Hepatocyte (in vitro differentiated cells): ENCODE measurements at regions not wholly inside any gene's neighbourhood (a gene's known extent, or its start where the extent isn't known, plus 50 kb on each side); places are given as distances from the start of the nearest gene placed in this dataset.

Experiments
- DNase-seq: peaks from one replicate; pipeline ENCODE4 v3.0.0-alpha.2; 2016; ENCODE audit warnings: low spot score
- H2AFZ ChIP-seq: fragments of 200-600 bp; sonication (generic); 2 replicates; pipeline ENCODE4 v1.6.0; 2016; ENCODE audit warnings: antibody characterized with exemption, mild to moderate bottlenecking
- H3K27ac ChIP-seq: fragments of 200-600 bp; sonication (generic); 2 replicates; pipeline ENCODE4 v1.5.1; 2016; ENCODE audit warnings: mild to moderate bottlenecking
- H3K27me3 ChIP-seq: fragments of 200-600 bp; sonication (generic); 2 replicates; pipeline ENCODE4 v1.6.1; 2016
- H3K36me3 ChIP-seq: fragments of 200-600 bp; sonication (generic); replicated peaks from 2 replicates; pipeline ENCODE4 v1.5.1; 2016; ENCODE audit warnings: low read depth; ENCODE audit not compliant: insufficient read depth
- H3K4me1 ChIP-seq: fragments of 200-600 bp; sonication (generic); 2 replicates; pipeline ENCODE4 v1.5.1; 2016; ENCODE audit warnings: mild to moderate bottlenecking, moderate library complexity; ENCODE audit not compliant: insufficient read depth
- H3K4me2 ChIP-seq: fragments of 200-600 bp; sonication (generic); 2 replicates; pipeline ENCODE4 v1.6.0; 2016
- H3K4me3 ChIP-seq: fragments of 200-600 bp; sonication (generic); 2 replicates; pipeline ENCODE4 v1.5.1; 2016; ENCODE audit warnings: mild to moderate bottlenecking
- H3K79me2 ChIP-seq: fragments of 200-600 bp; sonication (generic); 2 replicates; pipeline ENCODE4 v1.6.0; 2017; ENCODE audit warnings: mild to moderate bottlenecking
- H3K9me2 ChIP-seq: fragments of 200-600 bp; sonication (generic); replicated peaks from 2 replicates; pipeline ENCODE4 v1.6.0; 2017; ENCODE audit warnings: mild to moderate bottlenecking; ENCODE audit not compliant: insufficient read depth
- H3K9me3 ChIP-seq: fragments of 200-600 bp; sonication (generic); 2 replicates; pipeline ENCODE4 v1.5.1; 2016; ENCODE audit warnings: low read depth, mild to moderate bottlenecking
- H4K20me1 ChIP-seq: fragments of 200-600 bp; sonication (generic); 2 replicates; pipeline ENCODE4 v1.6.0; 2016; ENCODE audit warnings: mild to moderate bottlenecking; ENCODE audit not compliant: insufficient read depth, poor library complexity, severe bottlenecking
- CTCF ChIP-seq: fragments of 200-600 bp; sonication (generic); IDR thresholded peaks from 2 replicates; pipeline ENCODE4 v1.5.1; 2016; ENCODE audit warnings: antibody characterized with exemption, mild to moderate bottlenecking; ENCODE audit not compliant: poor library complexity
- EZH2 ChIP-seq: fragments of 200-600 bp; sonication (generic); IDR thresholded peaks from 2 replicates; pipeline ENCODE4 v1.6.1; 2016; ENCODE audit warnings: antibody characterized with exemption, mild to moderate bottlenecking, borderline replicate concordance
- EZH2phosphoT487 ChIP-seq: fragments of 200-600 bp; sonication (generic); IDR thresholded peaks from one replicate; pipeline ENCODE4 v1.6.1; 2018; ENCODE audit warnings: antibody characterized with exemption, mild to moderate bottlenecking, low read depth, moderate library complexity; ENCODE audit not compliant: unreplicated experiment, severe bottlenecking
- WGBS: methylation state at CpG from one replicate; pipeline ENCODE4 v1.1.6; 2016; ENCODE audit warnings: low lambda C conversion rate; ENCODE audit errors: missing lambda C conversion rate; 5-methylcytosine and 5-hydroxymethylcytosine counted together

GRCh38 chr3:177692304-177692975 lies 495.2 kb upstream of the TBL1XR1 start:
- Histone ChIP-seq H3K79me2 (no peaks in the 10 kb centered on the region), H3K27me3 (no peaks in the 10 kb centered on the region), H4K20me1 (no peaks in the 10 kb centered on the region), H3K36me3 (no peaks in the 10 kb centered on the region), H2AFZ (no peak overlapping the region), H3K27ac (no peak overlapping the region), H3K4me3 (no peak overlapping the region), H3K4me1 (peaks cover 4% of the 10 kb centered on the region), H3K9me2 (no peaks in the 10 kb centered on the region), H3K9me3 (no peaks in the 10 kb centered on the region), H3K4me2 (no peak overlapping the region)
- no peak for DNase-seq
- TF ChIP-seq EZH2phosphoT487 (no peak), EZH2 (no peak), CTCF (no peak)
- 86% methylated on average over 3 of the region's 3 CpGs for WGBS

GRCh38 chr3:177693616-177694264 lies 496.5 kb upstream of the TBL1XR1 start:
- no peak for DNase-seq
- H3K4me2 ChIP-seq = peak overlapping the region; percentile 4
- peaks cover 4% of the 10 kb centered on the region for H3K4me1 ChIP-seq
- WGBS = 50% methylated on average over 4 of the region's 4 CpGs
- H3K79me2 ChIP-seq = no peaks in the 10 kb centered on the region
- H3K27ac ChIP-seq = peak overlapping the region; percentile 39
- H3K9me2 ChIP-seq = no peaks in the 10 kb centered on the region
- H4K20me1 ChIP-seq = no peaks in the 10 kb centered on the region
- H2AFZ ChIP-seq = no peak overlapping the region
- no peaks in the 10 kb centered on the region for H3K27me3 ChIP-seq
- H3K9me3 ChIP-seq = no peaks in the 10 kb centered on the region
- no peak for TF ChIP-seq EZH2
- no peak for TF ChIP-seq CTCF
- TF ChIP-seq EZH2phosphoT487 = no peak
- no peaks in the 10 kb centered on the region for H3K36me3 ChIP-seq
- H3K4me3 ChIP-seq = no peak overlapping the region

GRCh38 chr3:177694316-177694715 lies 497.0 kb upstream of the TBL1XR1 start:
- H3K4me3 ChIP-seq = no peak overlapping the region
- H2AFZ ChIP-seq = no peak overlapping the region
- no peaks in the 10 kb centered on the region for H4K20me1 ChIP-seq
- TF ChIP-seq CTCF (no peak), EZH2phosphoT487 (no peak)
- H3K27me3 ChIP-seq = no peaks in the 10 kb centered on the region
- H3K36me3 ChIP-seq = no peaks in the 10 kb centered on the region
- H3K9me3 ChIP-seq = no peaks in the 10 kb centered on the region
- H3K9me2 ChIP-seq = no peaks in the 10 kb centered on the region
- peak overlapping the region; percentile 45 for H3K27ac ChIP-seq
- peaks cover 4% of the 10 kb centered on the region for H3K4me1 ChIP-seq
- H3K4me2 ChIP-seq = no peak overlapping the region
- DNase-seq = peak; percentile 50
- no peaks in the 10 kb centered on the region for H3K79me2 ChIP-seq
- WGBS = 50% methylated on average over 1 of the region's 3 CpGs
